ENCODE measurements at regions not wholly inside any gene's neighbourhood (a gene's known extent, or its start where the extent isn't known, plus 50 kb on each side); places are given as distances from the start of the nearest gene placed in this dataset.

GRCh38 chr12:5096241-5096924 is 52.7 kb downstream of the KCNA5 start:
- DNase-seq (ENCODE audit: low read depth, low spot score) (no peak), FAIRE-seq (no peak)
- BruUV-seq (replicated peaks): no TSS peak
- intact Hi-C loops (cut with micrococcal nuclease) (no loop called here), dilution Hi-C loops (cut with MboI; ENCODE audit: extremely low pct_ligation_motif_present, low sequenced_read_pairs) (no loop called here)
- Histone ChIP-seq H3K9me1 (replicated peaks; ENCODE audit: control insufficient read depth, extremely low read depth, insufficient read depth, low read length) (no peaks in the 10 kb centered on the region), H3K9ac (replicated peaks; ENCODE audit: extremely low read depth, insufficient read depth, low read length) (no peak overlapping the region), H3K9me3 (replicated peaks; ENCODE audit: control insufficient read depth, insufficient read depth, low read length) (no peaks in the 10 kb centered on the region), H4K20me1 (replicated peaks; ENCODE audit: control insufficient read depth, extremely low read depth, insufficient read depth, low read length) (no peaks in the 10 kb centered on the region), H2AFZ (ENCODE audit: low read depth, low read length) (no peak overlapping the region), H3K36me3 (ENCODE audit: control insufficient read depth in 2 of 2, extremely low read depth in 1 of 2, insufficient read depth in 2 of 2, low read length in 2 of 2) (no peaks in the 10 kb centered on the region), H3K4me2 (ENCODE audit: insufficient read depth, low read length) (no peak overlapping the region), H3K4me1 (ENCODE audit: control insufficient read depth, extremely low read depth, insufficient read depth, low read length) (no peaks in the 10 kb centered on the region), H3K27me3 (ENCODE audit: control insufficient read depth in 2 of 2, insufficient read depth in 2 of 2, low read length in 2 of 2) (peaks cover 0 to 2% of the 10 kb centered on the region in 2 experiments), H3K27ac (ENCODE audit: insufficient read depth, low read depth, low read length) (no peak overlapping the region), H3K4me3 (replicated peaks in 1 of 3; ENCODE audit: insufficient read depth in 1 of 3, low read depth in 1 of 3, low read length in 3 of 3) (no peak overlapping the region), H3K79me2 (ENCODE audit: control insufficient read depth, insufficient read depth, low read length) (no peaks in the 10 kb centered on the region)
- POLR2A ChIA-PET: no interaction called here
- CTCF ChIA-PET: no interaction called here
- TF ChIP-seq JUN (IDR thresholded peaks at IDR 0.05; ENCODE audit: borderline replicate concordance, insufficient read depth, insufficient read length, low read depth): no peak
- TF ChIP-seq, protein P1, sequence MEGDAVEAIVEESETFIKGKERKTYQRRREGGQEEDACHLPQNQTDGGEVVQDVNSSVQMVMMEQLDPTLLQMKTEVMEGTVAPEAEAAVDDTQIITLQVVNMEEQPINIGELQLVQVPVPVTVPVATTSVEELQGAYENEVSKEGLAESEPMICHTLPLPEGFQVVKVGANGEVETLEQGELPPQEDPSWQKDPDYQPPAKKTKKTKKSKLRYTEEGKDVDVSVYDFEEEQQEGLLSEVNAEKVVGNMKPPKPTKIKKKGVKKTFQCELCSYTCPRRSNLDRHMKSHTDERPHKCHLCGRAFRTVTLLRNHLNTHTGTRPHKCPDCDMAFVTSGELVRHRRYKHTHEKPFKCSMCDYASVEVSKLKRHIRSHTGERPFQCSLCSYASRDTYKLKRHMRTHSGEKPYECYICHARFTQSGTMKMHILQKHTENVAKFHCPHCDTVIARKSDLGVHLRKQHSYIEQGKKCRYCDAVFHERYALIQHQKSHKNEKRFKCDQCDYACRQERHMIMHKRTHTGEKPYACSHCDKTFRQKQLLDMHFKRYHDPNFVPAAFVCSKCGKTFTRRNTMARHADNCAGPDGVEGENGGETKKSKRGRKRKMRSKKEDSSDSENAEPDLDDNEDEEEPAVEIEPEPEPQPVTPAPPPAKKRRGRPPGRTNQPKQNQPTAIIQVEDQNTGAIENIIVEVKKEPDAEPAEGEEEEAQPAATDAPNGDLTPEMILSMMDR (IDR thresholded peaks at IDR 0.05; ENCODE audit: extremely low read depth in 1 of 2, insufficient read depth in 1 of 2, low read depth in 1 of 2, low read length in 2 of 2): no peak
- no peak for TF ChIP-seq EZH2 (IDR thresholded peaks at IDR 0.05; ENCODE audit: borderline replicate concordance, low read depth, low read length, severe bottlenecking)
- no peak for TF ChIP-seq POLR2A (IDR thresholded peaks at IDR 0.05; ENCODE audit: low read depth, low read length)
- TF ChIP-seq MYC (IDR thresholded peaks at IDR 0.05; ENCODE audit: low read depth, low read length): no peak
- no peak for TF ChIP-seq POLR2AphosphoS5 (IDR thresholded peaks at IDR 0.05; ENCODE audit: insufficient read depth, low read depth, low read length)
- TF ChIP-seq GATA2 (IDR thresholded peaks at IDR 0.05; ENCODE audit: insufficient read depth, insufficient read length, low read depth, low read length): no peak
- TF ChIP-seq, protein P2, sequence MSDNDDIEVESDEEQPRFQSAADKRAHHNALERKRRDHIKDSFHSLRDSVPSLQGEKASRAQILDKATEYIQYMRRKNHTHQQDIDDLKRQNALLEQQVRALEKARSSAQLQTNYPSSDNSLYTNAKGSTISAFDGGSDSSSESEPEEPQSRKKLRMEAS (IDR thresholded peaks at IDR 0.05; ENCODE audit: insufficient read depth, insufficient read length): no peak
- no peak for TF ChIP-seq FOS (IDR thresholded peaks at IDR 0.05; ENCODE audit: borderline replicate concordance, insufficient read depth, low read length)

Data from endothelial cell of umbilical vein (primary cell).